SH-SY5Y (cell line): ENCODE measurements at regions not wholly inside any gene's neighbourhood (a gene's known extent, or its start where the extent isn't known, plus 50 kb on each side); places are given as distances from the start of the nearest gene placed in this dataset.

Experiments used
- GATA2 ChIP-seq: IDR thresholded peaks from 2 replicates; pipeline ENCODE4 v1.6.1; 2011; ENCODE audit warnings: mild to moderate bottlenecking, low read depth, low read length
- GATA3 ChIP-seq: IDR thresholded peaks from 2 replicates; pipeline ENCODE4 v1.6.1; 2011; ENCODE audit warnings: low read depth, mild to moderate bottlenecking, low read length, moderate library complexity

GRCh38 chr21:22056904-22057303 lies 1058.7 kb downstream of the NCAM2 start:
- TF ChIP-seq GATA3 = no peak
- no peak for TF ChIP-seq GATA2
